ENCODE measurements at regions not wholly inside any gene's neighbourhood (a gene's known extent, or its start where the extent isn't known, plus 50 kb on each side); places are given as distances from the start of the nearest gene placed in this dataset.

GRCh38 chr5:57569601-57570000 lies 87.0 kb upstream of the ACTBL2 start:
- H3K36me3 Mint-ChIP-seq, result no peaks in the 10 kb centered on the region
- ATAC-seq (ENCODE audit: low read depth) (no peak), DNase-seq (no peak)
- no peaks in the 10 kb centered on the region for H3K27me3 Mint-ChIP-seq
- no peak overlapping the region for H3K4me3 Mint-ChIP-seq
- no peaks in the 10 kb centered on the region for H3K9me3 Mint-ChIP-seq
- no peak overlapping the region for H3K27ac Mint-ChIP-seq
- POLR2A ChIA-PET, result no interaction called here
- no peaks in the 10 kb centered on the region for H3K4me1 Mint-ChIP-seq

DNA sequence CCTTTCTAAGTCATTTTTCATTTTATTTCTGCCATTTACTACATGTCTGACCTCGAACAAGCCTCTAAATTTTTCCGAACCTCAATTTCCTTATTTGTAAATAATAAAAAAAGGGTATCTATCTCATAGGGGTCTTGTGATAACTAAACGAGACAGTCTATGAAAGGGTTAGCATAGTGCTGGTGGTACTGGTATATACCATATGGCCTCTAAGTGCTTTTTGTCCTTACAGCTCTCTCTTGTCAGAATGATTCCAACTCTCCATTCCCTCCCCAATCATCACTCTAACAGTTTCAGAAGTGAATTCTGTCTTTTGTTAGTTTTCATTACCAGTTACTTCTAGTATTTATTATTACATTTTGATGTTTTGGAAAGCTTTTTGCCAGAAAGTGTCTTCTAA lies 85.5 kb upstream of the ACTBL2 start:
- Mint-ChIP-seq H3K4me1 (no peaks in the 10 kb centered on the region), H3K4me3 (no peak overlapping the region), H3K27me3 (peaks cover 5% of the 10 kb centered on the region), H3K36me3 (no peaks in the 10 kb centered on the region), H3K9me3 (no peaks in the 10 kb centered on the region), H3K27ac (no peak overlapping the region)
- ATAC-seq (ENCODE audit: low read depth), result no peak
- no peak for DNase-seq
- POLR2A ChIA-PET, result no interaction called here

DNA sequence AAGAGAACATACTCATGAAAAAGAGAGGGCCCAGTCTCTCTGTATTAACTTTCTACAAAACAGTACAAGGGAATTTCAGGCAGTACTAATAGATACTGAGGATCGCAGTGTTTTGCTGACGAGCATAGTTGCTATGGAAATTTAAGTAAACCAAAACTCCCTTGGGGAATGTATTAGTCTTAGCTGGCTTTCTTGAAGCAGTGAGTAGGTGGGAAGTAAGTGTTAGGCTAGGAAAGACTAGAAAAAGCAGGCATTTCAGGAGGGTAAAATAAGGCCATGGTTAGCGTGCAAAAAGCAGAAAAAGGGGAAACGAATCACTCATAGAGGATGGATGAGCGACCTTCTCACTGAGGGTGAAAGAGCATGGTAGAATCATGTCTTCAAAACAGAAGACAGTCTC lies 84.3 kb upstream of the ACTBL2 start:
- ATAC-seq (ENCODE audit: low read depth), result no peak
- Mint-ChIP-seq H3K4me3 (no peak overlapping the region), H3K36me3 (no peaks in the 10 kb centered on the region), H3K27me3 (peaks cover 12% of the 10 kb centered on the region), H3K4me1 (no peaks in the 10 kb centered on the region), H3K9me3 (no peaks in the 10 kb centered on the region), H3K27ac (no peak overlapping the region)
- DNase-seq, result no peak
- POLR2A ChIA-PET, result no interaction called here

DNA sequence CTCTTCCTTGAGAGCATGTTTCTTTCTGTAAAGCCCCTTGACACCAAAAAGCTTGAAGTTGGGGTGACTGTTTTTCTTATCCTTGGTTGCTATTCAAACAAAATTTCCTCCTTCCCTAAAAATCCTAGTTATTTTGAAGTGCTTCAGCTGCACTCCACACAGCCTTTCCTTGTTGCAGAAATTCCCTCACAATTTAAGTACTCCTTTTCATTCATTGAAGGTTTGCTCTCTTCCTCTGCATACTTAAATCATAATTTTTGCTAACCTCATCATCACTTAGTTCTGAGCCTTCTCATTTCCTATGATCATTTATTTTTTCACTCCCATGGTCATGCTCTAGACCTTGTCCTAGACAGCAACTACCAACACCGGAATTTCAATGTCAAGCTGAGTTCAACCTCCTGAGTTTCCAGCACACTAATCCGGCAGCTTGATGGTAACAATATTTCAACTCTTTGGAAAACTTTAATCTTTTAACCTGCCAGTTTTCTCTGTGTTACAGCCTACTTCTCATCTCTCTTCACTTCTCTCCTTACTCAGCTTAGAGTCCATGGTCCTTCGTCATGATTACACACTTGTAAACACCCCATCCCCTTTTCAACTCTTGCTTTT lies 78.7 kb upstream of the ACTBL2 start:
- no peak overlapping the region for H3K27ac Mint-ChIP-seq
- no peaks in the 10 kb centered on the region for H3K36me3 Mint-ChIP-seq
- ATAC-seq (ENCODE audit: low read depth) (no peak), DNase-seq (no peak)
- H3K4me1 Mint-ChIP-seq, result no peaks in the 10 kb centered on the region
- no peaks in the 10 kb centered on the region for H3K9me3 Mint-ChIP-seq
- POLR2A ChIA-PET, result no interaction called here
- H3K4me3 Mint-ChIP-seq, result no peak overlapping the region
- H3K27me3 Mint-ChIP-seq, result peaks cover 17% of the 10 kb centered on the region

- Mint-ChIP-seq H3K27me3 (peaks cover 14% of the 10 kb centered on the region), H3K36me3 (no peaks in the 10 kb centered on the region), H3K27ac (no peak overlapping the region), H3K4me1 (no peaks in the 10 kb centered on the region), H3K4me3 (no peak overlapping the region), H3K9me3 (no peaks in the 10 kb centered on the region)
- DNase-seq (no peak), ATAC-seq (ENCODE audit: low read depth) (no peak)
- POLR2A ChIA-PET, result no interaction called here
Observed at GRCh38 chr5:57559110-57559635, 76.6 kb upstream of the ACTBL2 start.

DNA sequence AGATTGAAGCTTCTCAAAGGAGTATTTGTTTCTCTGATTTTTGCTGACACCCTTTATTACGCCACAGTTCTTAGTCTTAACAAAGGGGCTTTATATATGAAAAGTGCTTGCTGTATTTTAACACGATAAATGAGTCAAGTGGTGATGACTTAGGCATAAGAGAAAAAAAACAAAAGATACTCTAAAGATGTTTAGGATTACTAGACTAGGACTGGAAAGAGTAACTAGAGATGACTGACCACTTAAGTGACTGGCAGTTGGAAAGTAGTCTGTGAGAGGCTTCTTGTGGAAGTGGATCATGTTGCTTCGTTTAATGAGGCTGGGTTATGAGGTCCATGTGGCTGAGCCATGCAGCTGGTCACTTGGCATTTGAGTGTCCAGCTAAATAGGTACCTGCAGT lies 69.4 kb upstream of the ACTBL2 start:
- ATAC-seq (ENCODE audit: low read depth) (no peak), DNase-seq (no peak)
- Mint-ChIP-seq H3K9me3 (no peaks in the 10 kb centered on the region), H3K4me1 (no peaks in the 10 kb centered on the region), H3K4me3 (no peak overlapping the region), H3K36me3 (no peaks in the 10 kb centered on the region), H3K27ac (no peak overlapping the region), H3K27me3 (peaks cover 9% of the 10 kb centered on the region)
- POLR2A ChIA-PET, result no interaction called here

- no peak overlapping the region for H3K27ac Mint-ChIP-seq
- H3K4me1 Mint-ChIP-seq, result no peaks in the 10 kb centered on the region
- H3K27me3 Mint-ChIP-seq, result peaks cover 9% of the 10 kb centered on the region
- no peak for ATAC-seq (ENCODE audit: low read depth)
- no peaks in the 10 kb centered on the region for H3K36me3 Mint-ChIP-seq
- DNase-seq, result no peak
- POLR2A ChIA-PET, result no interaction called here
- H3K9me3 Mint-ChIP-seq, result no peaks in the 10 kb centered on the region
- H3K4me3 Mint-ChIP-seq, result no peak overlapping the region
Observed at GRCh38 chr5:57551251-57551650, 68.6 kb upstream of the ACTBL2 start.

DNA sequence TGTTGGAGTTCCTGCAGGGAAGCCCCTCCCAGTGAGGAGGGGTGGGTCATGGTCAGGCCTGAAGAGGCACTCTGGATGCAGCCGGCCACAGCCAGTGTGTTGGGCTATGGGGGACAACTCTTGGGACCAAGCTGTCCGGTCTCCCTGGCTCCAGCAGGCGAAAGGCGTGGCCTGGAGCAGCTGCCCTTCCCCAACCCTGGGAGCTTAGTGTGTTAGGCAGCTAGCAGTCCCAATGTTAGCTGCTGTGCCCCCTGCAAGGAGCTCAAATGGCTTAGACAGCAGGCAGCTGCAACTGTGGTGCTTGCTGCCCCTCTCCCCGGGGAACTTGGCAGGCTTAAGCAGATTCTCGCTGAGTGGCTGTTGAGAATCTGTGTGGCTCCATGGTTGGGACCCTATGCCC lies 67.5 kb upstream of the ACTBL2 start:
- DNase-seq (no peak), ATAC-seq (ENCODE audit: low read depth) (no peak)
- H3K4me3 Mint-ChIP-seq, result no peak overlapping the region
- no peaks in the 10 kb centered on the region for H3K36me3 Mint-ChIP-seq
- no peaks in the 10 kb centered on the region for H3K9me3 Mint-ChIP-seq
- H3K27ac Mint-ChIP-seq, result no peak overlapping the region
- H3K4me1 Mint-ChIP-seq, result no peaks in the 10 kb centered on the region
- POLR2A ChIA-PET, result no interaction called here
- peaks cover 9% of the 10 kb centered on the region for H3K27me3 Mint-ChIP-seq

DNA sequence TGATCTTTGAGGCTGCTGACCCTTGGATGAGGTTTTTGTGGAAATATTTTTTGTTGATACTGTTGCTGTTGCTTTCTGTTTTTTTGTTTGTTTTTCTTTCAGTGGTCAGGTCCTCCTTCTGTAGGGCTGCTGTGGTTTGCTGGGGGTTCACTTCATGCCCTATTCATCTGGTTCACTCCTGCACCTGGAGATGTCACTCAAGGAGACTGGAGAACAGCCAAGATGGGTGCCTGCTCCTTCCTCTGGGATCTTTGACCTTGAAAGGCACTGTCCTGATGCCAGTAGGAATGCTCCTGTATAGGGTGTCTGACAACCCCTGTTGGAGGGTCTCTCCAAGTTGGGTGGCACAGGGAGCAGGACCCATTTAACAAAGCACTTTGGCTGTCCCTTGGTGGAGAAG lies 67.0 kb upstream of the ACTBL2 start:
- no peaks in the 10 kb centered on the region for H3K9me3 Mint-ChIP-seq
- no peaks in the 10 kb centered on the region for H3K36me3 Mint-ChIP-seq
- H3K27ac Mint-ChIP-seq, result no peak overlapping the region
- POLR2A ChIA-PET, result no interaction called here
- H3K4me3 Mint-ChIP-seq, result no peak overlapping the region
- no peak for ATAC-seq (ENCODE audit: low read depth)
- DNase-seq, result no peak
- no peaks in the 10 kb centered on the region for H3K4me1 Mint-ChIP-seq
- H3K27me3 Mint-ChIP-seq, result peaks cover 9% of the 10 kb centered on the region

DNA sequence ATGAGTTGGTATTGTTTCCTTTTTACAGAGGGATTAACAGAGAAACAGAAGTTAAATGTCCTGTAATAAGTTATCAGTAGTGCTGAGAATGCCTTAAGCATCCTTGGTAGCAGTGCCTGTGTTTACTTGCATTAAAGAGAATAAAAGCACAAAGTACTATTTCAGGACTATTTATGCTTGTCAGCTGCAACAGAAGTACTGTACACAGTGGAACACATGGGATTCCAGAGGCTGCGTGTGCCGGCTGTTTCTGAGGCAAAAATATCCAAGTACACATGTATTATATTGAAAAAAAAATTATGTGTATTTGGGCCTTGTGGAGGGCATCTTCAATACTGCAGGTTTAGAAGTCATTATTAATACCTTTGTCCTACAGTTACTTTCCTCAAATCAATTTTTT lies 58.2 kb upstream of the ACTBL2 start:
- ATAC-seq (ENCODE audit: low read depth) (no peak), DNase-seq (no peak)
- no peaks in the 10 kb centered on the region for H3K27me3 Mint-ChIP-seq
- H3K9me3 Mint-ChIP-seq, result no peaks in the 10 kb centered on the region
- no peak overlapping the region for H3K4me3 Mint-ChIP-seq
- H3K4me1 Mint-ChIP-seq, result no peaks in the 10 kb centered on the region
- H3K36me3 Mint-ChIP-seq, result no peaks in the 10 kb centered on the region
- POLR2A ChIA-PET, result no interaction called here
- H3K27ac Mint-ChIP-seq, result no peak overlapping the region

- Mint-ChIP-seq H3K9me3 (no peaks in the 10 kb centered on the region), H3K4me3 (no peak overlapping the region), H3K36me3 (no peaks in the 10 kb centered on the region), H3K4me1 (no peaks in the 10 kb centered on the region), H3K27me3 (no peaks in the 10 kb centered on the region), H3K27ac (no peak overlapping the region)
- POLR2A ChIA-PET, result no interaction called here
- ATAC-seq (ENCODE audit: low read depth) (no peak), DNase-seq (no peak)
Observed at GRCh38 chr5:57539281-57539701, 56.7 kb upstream of the ACTBL2 start.

DNA sequence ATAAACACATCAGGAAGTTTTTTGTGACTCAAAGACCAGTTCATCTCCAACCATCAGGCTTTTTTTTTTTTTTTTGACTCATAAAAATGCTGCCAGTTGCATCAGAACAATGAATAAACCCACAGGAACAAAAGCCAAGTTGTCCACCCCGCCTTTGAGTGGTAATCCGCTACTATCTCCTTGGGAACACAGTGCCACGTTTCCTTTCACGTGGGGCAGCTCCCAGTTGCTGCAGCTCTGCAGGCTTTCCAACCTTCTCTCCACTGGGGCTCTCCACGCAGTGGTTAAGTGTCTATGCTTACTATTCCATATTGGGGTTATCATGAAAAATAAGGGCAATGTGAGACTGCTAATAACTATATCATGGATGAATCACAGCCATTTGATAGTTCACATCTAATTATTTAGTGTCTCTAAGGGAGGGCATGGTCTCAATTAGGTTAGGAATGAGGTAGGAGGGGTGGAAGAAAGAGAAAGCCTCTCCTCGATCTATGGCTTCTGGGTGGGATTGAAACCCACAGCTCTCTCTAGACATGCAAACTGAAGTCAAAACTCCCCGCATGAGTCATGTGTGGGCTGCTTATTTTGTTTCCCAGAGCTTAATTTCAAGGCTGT lies 55.8 kb upstream of the ACTBL2 start:
- POLR2A ChIA-PET, result interaction anchor here (0.7 kb wide), 1 partner anchor 665 kb away, joined by 3 read pairs; no protein-coding TSS in a partner anchor
- DNase-seq, result no peak
- H3K27ac Mint-ChIP-seq, result no peak overlapping the region
- no peak overlapping the region for H3K4me3 Mint-ChIP-seq
- ATAC-seq (ENCODE audit: low read depth), result no peak
- H3K9me3 Mint-ChIP-seq, result no peaks in the 10 kb centered on the region
- no peaks in the 10 kb centered on the region for H3K4me1 Mint-ChIP-seq
- no peaks in the 10 kb centered on the region for H3K36me3 Mint-ChIP-seq
- H3K27me3 Mint-ChIP-seq, result no peaks in the 10 kb centered on the region

- Mint-ChIP-seq H3K36me3 (no peaks in the 10 kb centered on the region), H3K27me3 (no peaks in the 10 kb centered on the region), H3K4me3 (no peak overlapping the region), H3K9me3 (no peaks in the 10 kb centered on the region), H3K27ac (no peak overlapping the region), H3K4me1 (no peaks in the 10 kb centered on the region)
- POLR2A ChIA-PET, result interaction anchor here (0.7 kb wide), 1 partner anchor 666 kb away, joined by 3 read pairs; no protein-coding TSS in a partner anchor
- DNase-seq, result no peak
- no peak for ATAC-seq (ENCODE audit: low read depth)
Observed at GRCh38 chr5:57537811-57538210, 55.2 kb upstream of the ACTBL2 start.

Data from activated naive CD8-positive, alpha-beta T cell treated with anti-CD3 and anti-CD28 coated beads, Interleukin-2, amount 10 ng/mL, durations not matched to agents 7 days and 5 days (primary cell).